ENCODE measurements at regions not wholly inside any gene's neighbourhood (a gene's known extent, or its start where the extent isn't known, plus 50 kb on each side); places are given as distances from the start of the nearest gene placed in this dataset.

GRCh38 chr22:47437110-47437509 is 674.7 kb downstream of the TBC1D22A start:
- DNase-seq: peak; percentile 46
- H3K4me1 ChIP-seq (ENCODE audit: low read length): no peaks in the 10 kb centered on the region

GRCh38 chr22:47435826-47436225 is 673.4 kb downstream of the TBC1D22A start:
- no peaks in the 10 kb centered on the region for H3K4me1 ChIP-seq (ENCODE audit: low read length)
- H3K9me3 ChIP-seq (ENCODE audit: low read length): no peaks in the 10 kb centered on the region; the same call in 1 of the 2 replicates
- H3K9ac ChIP-seq (ENCODE audit: low read length): no peak overlapping the region
- no peak overlapping the region for H3K4me2 ChIP-seq (ENCODE audit: low read depth, low read length, poor library complexity, severe bottlenecking)
- no peak overlapping the region for H3K4me3 ChIP-seq (ENCODE audit: low read length)
- no peaks in the 10 kb centered on the region for H4K20me1 ChIP-seq (ENCODE audit: insufficient read depth, low read depth, low read length)
- no peaks in the 10 kb centered on the region for H3K79me2 ChIP-seq (ENCODE audit: low read length)
- no peaks in the 10 kb centered on the region for H3K9me2 ChIP-seq (replicated peaks; ENCODE audit: insufficient read depth, low read length)
- no peak overlapping the region for H2AFZ ChIP-seq (ENCODE audit: low read length)
- no peaks in the 10 kb centered on the region for H3K27me3 ChIP-seq (ENCODE audit: low read length)
- no peaks in the 10 kb centered on the region for H3K36me3 ChIP-seq (ENCODE audit: insufficient read depth, low read length)
- DNase-seq: no peak
- no peak overlapping the region for H3K27ac ChIP-seq (ENCODE audit: low read length)

More at GRCh38 chr22:47437110-47437509, 674.7 kb downstream of the TBC1D22A start:
- H3K27ac ChIP-seq (ENCODE audit: low read length): no peak overlapping the region
- H3K9me2 ChIP-seq (replicated peaks; ENCODE audit: insufficient read depth, low read length): no peaks in the 10 kb centered on the region
- no peak overlapping the region for H3K4me3 ChIP-seq (ENCODE audit: low read length)
- no peaks in the 10 kb centered on the region for H3K27me3 ChIP-seq (ENCODE audit: low read length)
- H3K9ac ChIP-seq (ENCODE audit: low read length): no peak overlapping the region
- no peaks in the 10 kb centered on the region; the same call in 1 of the 2 replicates for H3K9me3 ChIP-seq (ENCODE audit: low read length)
- no peak overlapping the region for H3K4me2 ChIP-seq (ENCODE audit: low read depth, low read length, poor library complexity, severe bottlenecking)
- H3K36me3 ChIP-seq (ENCODE audit: insufficient read depth, low read length): no peaks in the 10 kb centered on the region
- H2AFZ ChIP-seq (ENCODE audit: low read length): no peak overlapping the region
- no peaks in the 10 kb centered on the region for H3K79me2 ChIP-seq (ENCODE audit: low read length)
- no peaks in the 10 kb centered on the region for H4K20me1 ChIP-seq (ENCODE audit: insufficient read depth, low read depth, low read length)

- Histone ChIP-seq H2AFZ (ENCODE audit: low read length) (no peak overlapping the region), H3K27ac (ENCODE audit: low read length) (no peak overlapping the region), H3K4me3 (ENCODE audit: low read length) (no peak overlapping the region), H3K27me3 (ENCODE audit: low read length) (no peaks in the 10 kb centered on the region), H3K79me2 (ENCODE audit: low read length) (no peaks in the 10 kb centered on the region), H3K4me1 (ENCODE audit: low read length) (no peaks in the 10 kb centered on the region), H3K9me2 (replicated peaks; ENCODE audit: insufficient read depth, low read length) (no peaks in the 10 kb centered on the region), H3K9ac (ENCODE audit: low read length) (no peak overlapping the region), H3K9me3 (ENCODE audit: low read length) (no peaks in the 10 kb centered on the region; the same call in 1 of the 2 replicates), H4K20me1 (ENCODE audit: insufficient read depth, low read depth, low read length) (no peaks in the 10 kb centered on the region), H3K36me3 (ENCODE audit: insufficient read depth, low read length) (no peaks in the 10 kb centered on the region), H3K4me2 (ENCODE audit: low read depth, low read length, poor library complexity, severe bottlenecking) (no peak overlapping the region)
- no peak for DNase-seq
Measured at GRCh38 chr22:47435204-47435487, 672.7 kb downstream of the TBC1D22A start.

GRCh38 chr22:47434336-47435203 is 672.1 kb downstream of the TBC1D22A start:
- Histone ChIP-seq H3K79me2 (ENCODE audit: low read length) (no peaks in the 10 kb centered on the region), H3K9ac (ENCODE audit: low read length) (no peak overlapping the region), H2AFZ (ENCODE audit: low read length) (no peak overlapping the region), H4K20me1 (ENCODE audit: insufficient read depth, low read depth, low read length) (no peaks in the 10 kb centered on the region), H3K4me3 (ENCODE audit: low read length) (no peak overlapping the region), H3K4me2 (ENCODE audit: low read depth, low read length, poor library complexity, severe bottlenecking) (no peak overlapping the region), H3K9me2 (replicated peaks; ENCODE audit: insufficient read depth, low read length) (no peaks in the 10 kb centered on the region), H3K27me3 (ENCODE audit: low read length) (no peaks in the 10 kb centered on the region), H3K36me3 (ENCODE audit: insufficient read depth, low read length) (no peaks in the 10 kb centered on the region), H3K27ac (ENCODE audit: low read length) (no peak overlapping the region), H3K4me1 (ENCODE audit: low read length) (no peaks in the 10 kb centered on the region), H3K9me3 (ENCODE audit: low read length) (no peaks in the 10 kb centered on the region)
- no peak for DNase-seq

- H3K4me3 ChIP-seq (ENCODE audit: low read length): no peak overlapping the region
- H4K20me1 ChIP-seq (ENCODE audit: insufficient read depth, low read depth, low read length): no peaks in the 10 kb centered on the region
- no peak overlapping the region for H3K4me2 ChIP-seq (ENCODE audit: low read depth, low read length, poor library complexity, severe bottlenecking)
- no peaks in the 10 kb centered on the region for H3K27me3 ChIP-seq (ENCODE audit: low read length)
- H3K27ac ChIP-seq (ENCODE audit: low read length): no peak overlapping the region
- H2AFZ ChIP-seq (ENCODE audit: low read length): no peak overlapping the region
- no peaks in the 10 kb centered on the region for H3K79me2 ChIP-seq (ENCODE audit: low read length)
- no peak for DNase-seq
- H3K4me1 ChIP-seq (ENCODE audit: low read length): no peaks in the 10 kb centered on the region
- no peaks in the 10 kb centered on the region for H3K36me3 ChIP-seq (ENCODE audit: insufficient read depth, low read length)
- H3K9me2 ChIP-seq (replicated peaks; ENCODE audit: insufficient read depth, low read length): no peaks in the 10 kb centered on the region
- H3K9ac ChIP-seq (ENCODE audit: low read length): no peak overlapping the region
- H3K9me3 ChIP-seq (ENCODE audit: low read length): no peaks in the 10 kb centered on the region
Measured at GRCh38 chr22:47433627-47434026, 671.2 kb downstream of the TBC1D22A start.

GRCh38 chr22:47432683-47433082 is 670.2 kb downstream of the TBC1D22A start:
- Histone ChIP-seq H3K4me3 (ENCODE audit: low read length) (no peak overlapping the region), H3K4me2 (ENCODE audit: low read depth, low read length, poor library complexity, severe bottlenecking) (no peak overlapping the region), H3K36me3 (ENCODE audit: insufficient read depth, low read length) (no peaks in the 10 kb centered on the region), H3K27me3 (ENCODE audit: low read length) (no peaks in the 10 kb centered on the region), H3K9me3 (ENCODE audit: low read length) (no peaks in the 10 kb centered on the region), H3K79me2 (ENCODE audit: low read length) (no peaks in the 10 kb centered on the region), H3K4me1 (ENCODE audit: low read length) (no peaks in the 10 kb centered on the region), H3K27ac (ENCODE audit: low read length) (no peak overlapping the region), H2AFZ (ENCODE audit: low read length) (no peak overlapping the region), H3K9me2 (replicated peaks; ENCODE audit: insufficient read depth, low read length) (no peaks in the 10 kb centered on the region), H4K20me1 (ENCODE audit: insufficient read depth, low read depth, low read length) (no peaks in the 10 kb centered on the region), H3K9ac (ENCODE audit: low read length) (no peak overlapping the region)
- no peak for DNase-seq

- Histone ChIP-seq H3K27ac (ENCODE audit: low read length) (no peak overlapping the region), H3K9me3 (ENCODE audit: low read length) (no peaks in the 10 kb centered on the region), H3K9me2 (replicated peaks; ENCODE audit: insufficient read depth, low read length) (no peaks in the 10 kb centered on the region), H3K27me3 (ENCODE audit: low read length) (peaks cover 3% of the 10 kb centered on the region; the same call in 1 of the 2 replicates), H3K4me1 (ENCODE audit: low read length) (no peaks in the 10 kb centered on the region), H3K79me2 (ENCODE audit: low read length) (no peaks in the 10 kb centered on the region), H3K36me3 (ENCODE audit: insufficient read depth, low read length) (no peaks in the 10 kb centered on the region), H3K4me2 (ENCODE audit: low read depth, low read length, poor library complexity, severe bottlenecking) (no peak overlapping the region), H4K20me1 (ENCODE audit: insufficient read depth, low read depth, low read length) (no peaks in the 10 kb centered on the region), H3K4me3 (ENCODE audit: low read length) (no peak overlapping the region), H3K9ac (ENCODE audit: low read length) (no peak overlapping the region), H2AFZ (ENCODE audit: low read length) (no peak overlapping the region)
- no peak for DNase-seq
Measured at GRCh38 chr22:47423861-47424820, 661.7 kb downstream of the TBC1D22A start.

- Histone ChIP-seq H3K27me3 (ENCODE audit: low read length) (peaks cover 3% of the 10 kb centered on the region; the same call in 1 of the 2 replicates), H3K27ac (ENCODE audit: low read length) (no peak overlapping the region), H3K9ac (ENCODE audit: low read length) (no peak overlapping the region), H4K20me1 (ENCODE audit: insufficient read depth, low read depth, low read length) (no peaks in the 10 kb centered on the region), H3K9me2 (replicated peaks; ENCODE audit: insufficient read depth, low read length) (no peaks in the 10 kb centered on the region), H3K4me3 (ENCODE audit: low read length) (no peak overlapping the region), H2AFZ (ENCODE audit: low read length) (no peak overlapping the region), H3K79me2 (ENCODE audit: low read length) (no peaks in the 10 kb centered on the region), H3K9me3 (ENCODE audit: low read length) (no peaks in the 10 kb centered on the region), H3K4me1 (ENCODE audit: low read length) (no peaks in the 10 kb centered on the region), H3K4me2 (ENCODE audit: low read depth, low read length, poor library complexity, severe bottlenecking) (no peak overlapping the region), H3K36me3 (ENCODE audit: insufficient read depth, low read length) (no peaks in the 10 kb centered on the region)
- DNase-seq: no peak
Measured at GRCh38 chr22:47423266-47423665, 660.8 kb downstream of the TBC1D22A start.

Measured in Karpas-422 (cell line).